IPS-20b (cell line): ENCODE measurements at regions not wholly inside any gene's neighbourhood (a gene's known extent, or its start where the extent isn't known, plus 50 kb on each side); places are given as distances from the start of the nearest gene placed in this dataset.
"Not testable (repeated sequence)": the region's sequence is repeated elsewhere in the genome, so short reads cannot be mapped to it uniquely, and the experiment has no call there.

Experiments
- H3K27ac ChIP-seq: one replicate; pipeline ENCODE4 v1.5.1; 2013; ENCODE audit warnings: low read length
- H3K27me3 ChIP-seq: 2 replicates; pipeline ENCODE4 v1.6.1; 2013; ENCODE audit warnings: mild to moderate bottlenecking, low read length, inconsistent platforms; ENCODE audit not compliant: insufficient read depth
- H3K36me3 ChIP-seq: 2 replicates; pipeline ENCODE4 v1.6.1; 2013; ENCODE audit warnings: low read depth, mild to moderate bottlenecking, inconsistent platforms, low read length, moderate library complexity; ENCODE audit not compliant: insufficient read depth
- H3K4me1 ChIP-seq: 2 replicates; pipeline ENCODE4 v1.6.1; 2013; ENCODE audit warnings: mild to moderate bottlenecking, control low read depth, inconsistent platforms, low read length, moderate library complexity; ENCODE audit not compliant: insufficient read depth
- H3K4me3 ChIP-seq: 2 replicates; pipeline ENCODE4 v1.5.1; 2013; ENCODE audit warnings: mild to moderate bottlenecking, low read length, inconsistent platforms
- H3K9ac ChIP-seq: 2 replicates; pipeline ENCODE4 v1.6.1; 2013; ENCODE audit warnings: low read depth, mild to moderate bottlenecking, inconsistent platforms, low read length, moderate library complexity
- H3K9me3 ChIP-seq: 2 replicates; pipeline ENCODE4 v1.6.1; 2013; ENCODE audit warnings: mild to moderate bottlenecking, low read depth, low read length, inconsistent platforms; ENCODE audit not compliant: insufficient read depth

- H3K36me3 ChIP-seq: no peaks in the 10 kb centered on the region
- no peak overlapping the region for H3K9ac ChIP-seq
- H3K27me3 ChIP-seq: no peaks in the 10 kb centered on the region
Observed at GRCh38 chr20:50328222-50328979, 137.8 kb downstream of the CEBPB start.

GRCh38 chr20:50328996-50329898 is 138.6 kb downstream of the CEBPB start:
- Histone ChIP-seq H3K27me3 (no peaks in the 10 kb centered on the region), H3K36me3 (no peaks in the 10 kb centered on the region), H3K4me1 (no peaks in the 10 kb centered on the region), H3K9me3 (no peaks in the 10 kb centered on the region), H3K4me3 (no peak overlapping the region), H3K27ac (no peak overlapping the region), H3K9ac (no peak overlapping the region)

More at GRCh38 chr20:50328222-50328979, 137.8 kb downstream of the CEBPB start:
- Histone ChIP-seq H3K9me3 (no peaks in the 10 kb centered on the region), H3K27ac (no peak overlapping the region), H3K4me3 (no peak overlapping the region), H3K4me1 (no peaks in the 10 kb centered on the region)

- Histone ChIP-seq H3K27me3 (no peaks in the 10 kb centered on the region), H3K9ac (no peak overlapping the region), H3K9me3 (no peaks in the 10 kb centered on the region), H3K4me1 (no peaks in the 10 kb centered on the region), H3K27ac (no peak overlapping the region), H3K36me3 (no peaks in the 10 kb centered on the region), H3K4me3 (no peak overlapping the region)
Observed at GRCh38 chr20:50329981-50330503, 139.4 kb downstream of the CEBPB start.

GRCh38 chr20:50330504-50331313 is 140.1 kb downstream of the CEBPB start:
- Histone ChIP-seq H3K27me3 (no peaks in the 10 kb centered on the region), H3K27ac (no peak overlapping the region), H3K9ac (no peak overlapping the region), H3K4me1 (no peaks in the 10 kb centered on the region), H3K36me3 (no peaks in the 10 kb centered on the region), H3K4me3 (no peak overlapping the region), H3K9me3 (no peaks in the 10 kb centered on the region)

GRCh38 chr20:50331469-50332363 is 141.1 kb downstream of the CEBPB start:
- no peaks in the 10 kb centered on the region for H3K4me1 ChIP-seq
- no peaks in the 10 kb centered on the region for H3K9me3 ChIP-seq
- no peaks in the 10 kb centered on the region for H3K27me3 ChIP-seq
- no peak overlapping the region for H3K27ac ChIP-seq
- no peak overlapping the region for H3K4me3 ChIP-seq
- no peak overlapping the region for H3K9ac ChIP-seq
- H3K36me3 ChIP-seq: no peaks in the 10 kb centered on the region

GRCh38 chr20:50332491-50332980 is 141.9 kb downstream of the CEBPB start:
- H3K9ac ChIP-seq: no peak overlapping the region

GRCh38 chr20:50333131-50333670 is 142.6 kb downstream of the CEBPB start:
- Histone ChIP-seq H3K9me3 (no peaks in the 10 kb centered on the region), H3K27me3 (no peaks in the 10 kb centered on the region), H3K4me3 (no peak overlapping the region), H3K4me1 (no peaks in the 10 kb centered on the region), H3K9ac (no peak overlapping the region), H3K36me3 (no peaks in the 10 kb centered on the region), H3K27ac (no peak overlapping the region)

More at GRCh38 chr20:50332491-50332980, 141.9 kb downstream of the CEBPB start:
- H3K27me3 ChIP-seq: no peaks in the 10 kb centered on the region
- no peaks in the 10 kb centered on the region for H3K36me3 ChIP-seq
- no peak overlapping the region for H3K4me3 ChIP-seq
- H3K27ac ChIP-seq: no peak overlapping the region
- H3K9me3 ChIP-seq: no peaks in the 10 kb centered on the region
- no peaks in the 10 kb centered on the region for H3K4me1 ChIP-seq

- Histone ChIP-seq H3K9me3 (no peaks in the 10 kb centered on the region), H3K9ac (no peak overlapping the region), H3K27ac (no peak overlapping the region), H3K36me3 (no peaks in the 10 kb centered on the region), H3K27me3 (no peaks in the 10 kb centered on the region), H3K4me3 (no peak overlapping the region), H3K4me1 (no peaks in the 10 kb centered on the region)
Observed at GRCh38 chr20:50333812-50334211, 143.2 kb downstream of the CEBPB start.

GRCh38 chr20:50334512-50334911 is 143.9 kb downstream of the CEBPB start:
- not testable (repeated sequence) for H3K4me1 ChIP-seq, H3K4me3 ChIP-seq, H3K27ac ChIP-seq, H3K27me3 ChIP-seq, H3K36me3 ChIP-seq, H3K9me3 ChIP-seq, H3K9ac ChIP-seq

GRCh38 chr20:50335105-50335504 is 144.5 kb downstream of the CEBPB start:
- H3K4me1 ChIP-seq: no peaks in the 10 kb centered on the region

More at GRCh38 chr20:50335105-50335504, 144.5 kb downstream of the CEBPB start:
- no peaks in the 10 kb centered on the region for H3K27me3 ChIP-seq
- no peak overlapping the region for H3K9ac ChIP-seq
- H3K27ac ChIP-seq: no peak overlapping the region
- H3K36me3 ChIP-seq: no peaks in the 10 kb centered on the region
- H3K4me3 ChIP-seq: no peak overlapping the region
- no peaks in the 10 kb centered on the region for H3K9me3 ChIP-seq
